WI38 (cell line): ENCODE measurements at regions not wholly inside any gene's neighbourhood (a gene's known extent, or its start where the extent isn't known, plus 50 kb on each side); places are given as distances from the start of the nearest gene placed in this dataset.

ENCODE experiments used
- H3K4me3 ChIP-seq: 2 replicates; pipeline ENCODE4 v1.5.1; 2011; ENCODE audit warnings: low read depth, mild to moderate bottlenecking, control low read depth, low read length
- CTCF ChIP-seq: IDR thresholded peaks from 2 replicates; pipeline ENCODE4 v1.5.1; 2012; ENCODE audit warnings: low read depth, mild to moderate bottlenecking, control low read depth, low read length

GRCh38 chr3:163852233-163852632 lies 1226.1 kb downstream of the SI start:
- H3K4me3 ChIP-seq: no peak overlapping the region
- TF ChIP-seq CTCF: no peak

GRCh38 chr3:163838769-163839168 lies 1239.5 kb downstream of the SI start:
- no peak overlapping the region for H3K4me3 ChIP-seq
- no peak for TF ChIP-seq CTCF

- H3K4me3 ChIP-seq: no peak overlapping the region
- no peak for TF ChIP-seq CTCF
These were observed 1245.7 kb downstream of the SI start for GRCh38 chr3:163832547-163832946.

GRCh38 chr3:163821841-163822240 lies 1256.5 kb downstream of the SI start:
- TF ChIP-seq CTCF: no peak
- H3K4me3 ChIP-seq: no peak overlapping the region

- no peak for TF ChIP-seq CTCF
These were observed 1261.3 kb downstream of the SI start for GRCh38 chr3:163817015-163817414.

GRCh38 chr3:163813935-163814334 lies 1264.4 kb downstream of the SI start:
- no peak for TF ChIP-seq CTCF

More at GRCh38 chr3:163817015-163817414, 1261.3 kb downstream of the SI start:
- no peak overlapping the region for H3K4me3 ChIP-seq

GRCh38 chr3:163812006-163812405 lies 1266.3 kb downstream of the SI start:
- no peak for TF ChIP-seq CTCF
- H3K4me3 ChIP-seq: no peak overlapping the region

More at GRCh38 chr3:163813935-163814334, 1264.4 kb downstream of the SI start:
- no peak overlapping the region for H3K4me3 ChIP-seq
